ENCODE measurements at regions not wholly inside any gene's neighbourhood (a gene's known extent, or its start where the extent isn't known, plus 50 kb on each side); places are given as distances from the start of the nearest gene placed in this dataset.

- ATAC-seq (no peak), DNase-seq (no peak)
- intact Hi-C loops (cut with DNase I), result no loop called here
Measured at GRCh38 chr5:1748271-1748670, 51.4 kb downstream of the MRPL36 start.

- ATAC-seq (no peak), DNase-seq (no peak)
- intact Hi-C loops (cut with DNase I), result no loop called here
Measured at GRCh38 chr5:1747803-1748085, 51.9 kb downstream of the MRPL36 start.

GRCh38 chr5:1747079-1747802 is 52.4 kb downstream of the MRPL36 start:
- DNase-seq (no peak), ATAC-seq (no peak)
- intact Hi-C loops (cut with DNase I), result no loop called here

DNA sequence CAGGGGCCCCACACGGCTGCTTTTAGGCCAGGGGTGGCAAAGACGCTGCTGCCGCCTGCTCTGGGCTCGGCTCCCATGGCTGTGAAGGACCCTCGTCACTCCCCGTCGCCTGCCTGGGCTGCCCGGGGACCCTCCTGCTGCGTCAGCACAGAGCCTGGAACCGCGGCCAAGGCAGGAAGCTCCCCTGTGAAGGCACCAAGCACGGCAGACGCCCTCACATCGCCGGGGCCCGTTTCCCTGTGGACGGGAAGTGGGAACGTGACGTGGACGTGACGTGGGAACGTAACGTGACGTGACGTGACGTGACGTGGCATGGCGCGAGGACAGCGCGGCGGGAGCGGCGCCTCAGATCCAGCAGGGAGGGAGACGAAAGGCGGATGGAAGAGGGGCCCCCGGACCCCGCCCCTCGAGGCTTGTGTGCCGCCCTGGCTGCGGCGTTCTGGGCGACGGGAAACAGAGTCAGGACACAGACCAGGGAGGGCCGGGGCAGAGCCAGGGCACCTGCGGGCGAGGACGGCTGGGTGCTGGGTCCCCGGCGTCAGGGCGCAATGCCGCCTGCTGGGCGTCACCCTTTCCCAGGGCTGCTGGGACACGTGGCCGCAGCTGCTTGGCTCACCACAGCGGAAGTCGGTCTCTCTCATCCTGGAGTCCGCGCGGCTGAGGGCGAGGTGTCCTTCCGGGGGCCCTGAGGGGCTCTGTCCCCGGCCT is 53.1 kb downstream of the MRPL36 start:
- ATAC-seq (no peak), DNase-seq (no peak)

GRCh38 chr5:1745796-1746370 is 53.8 kb downstream of the MRPL36 start:
- no peak for DNase-seq
- no peak for ATAC-seq
- intact Hi-C loops (cut with DNase I), result no loop called here

More for the DNA sequence above, 53.1 kb downstream of the MRPL36 start:
- intact Hi-C loops (cut with DNase I), result no loop called here

DNA sequence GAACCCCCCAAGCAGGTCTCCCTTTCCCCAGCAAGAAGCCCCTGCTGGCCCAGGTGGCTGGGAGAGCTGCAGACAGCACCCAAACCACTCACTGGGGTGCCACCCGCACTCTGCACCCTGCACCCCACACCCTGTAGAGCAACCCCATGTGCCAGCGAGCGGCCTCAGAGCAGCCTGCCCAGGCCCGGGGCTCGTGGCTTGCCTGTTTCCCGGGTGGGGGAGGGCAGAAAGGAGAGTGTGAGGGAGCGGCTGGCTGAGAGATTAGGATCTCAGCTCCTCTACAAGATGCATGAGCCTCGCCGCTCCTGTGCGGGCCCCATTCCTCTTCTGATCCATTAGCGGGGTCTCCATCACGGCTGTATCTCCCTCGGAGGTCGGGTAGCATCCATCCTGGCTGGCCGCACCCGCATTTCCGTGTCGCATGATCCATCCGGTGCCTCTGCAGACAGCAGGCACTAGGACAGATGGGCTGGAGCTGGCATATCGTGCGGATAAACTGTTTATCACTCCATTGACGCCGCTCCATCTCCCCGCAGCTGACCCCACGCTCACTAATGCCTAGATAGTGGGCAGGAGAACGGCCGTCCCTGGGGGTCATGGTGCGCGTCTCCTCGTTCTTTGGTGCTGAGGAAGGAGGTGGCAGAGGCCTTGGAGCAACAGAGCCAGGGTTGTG is 54.4 kb downstream of the MRPL36 start:
- DNase-seq, result no peak

GRCh38 chr5:1744393-1745122 is 55.1 kb downstream of the MRPL36 start:
- intact Hi-C loops (cut with DNase I), result no loop called here
- no peak for ATAC-seq
- no peak for DNase-seq

More for the DNA sequence above, 54.4 kb downstream of the MRPL36 start:
- ATAC-seq, result no peak
- intact Hi-C loops (cut with DNase I), result no loop called here

GRCh38 chr5:1743769-1744085 is 55.9 kb downstream of the MRPL36 start:
- intact Hi-C loops (cut with DNase I), result no loop called here
- no peak for ATAC-seq
- no peak for DNase-seq

DNA sequence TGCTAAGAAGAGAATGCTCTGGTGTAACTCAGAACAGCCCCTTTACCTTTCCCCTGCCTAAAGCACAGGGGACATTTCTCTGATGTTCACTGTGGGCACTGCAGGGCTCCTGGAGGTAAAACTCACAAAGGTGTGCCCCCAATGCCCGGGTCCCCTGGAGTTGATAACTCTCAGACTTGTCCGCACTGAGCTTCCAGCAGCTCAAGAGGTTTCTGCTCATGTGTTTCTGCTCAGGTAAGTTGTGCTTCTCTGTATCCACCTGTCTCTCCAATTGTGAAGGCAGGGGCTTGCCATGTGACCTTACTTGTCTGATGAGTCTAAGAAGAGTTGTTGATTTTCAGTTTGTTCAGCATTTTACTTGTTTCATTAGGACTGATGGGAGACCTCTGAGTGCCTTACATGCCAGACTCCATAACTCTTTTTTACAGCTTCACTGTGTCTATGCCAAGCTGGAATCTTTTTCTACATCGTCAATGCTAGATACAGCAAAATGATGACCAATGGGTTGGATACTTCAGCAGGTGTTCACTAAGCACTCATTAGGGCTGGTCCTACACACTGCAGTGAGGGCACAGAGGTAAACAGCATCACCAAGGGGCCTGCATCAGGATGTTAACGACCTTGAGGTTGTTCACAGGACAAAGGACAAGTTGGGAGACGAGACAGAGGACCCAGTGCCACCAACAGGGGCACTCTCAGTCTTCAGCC is 56.4 kb downstream of the MRPL36 start:
- DNase-seq (no peak), ATAC-seq (no peak)
- intact Hi-C loops (cut with DNase I), result no loop called here

- DNase-seq (no peak), ATAC-seq (no peak)
- intact Hi-C loops (cut with DNase I), result no loop called here
Measured at GRCh38 chr5:1737790-1738405, 61.7 kb downstream of the MRPL36 start.

GRCh38 chr5:1736889-1737711 is 62.5 kb downstream of the MRPL36 start:
- ATAC-seq, result no peak
- DNase-seq, result no peak
- intact Hi-C loops (cut with DNase I), result no loop called here

DNA sequence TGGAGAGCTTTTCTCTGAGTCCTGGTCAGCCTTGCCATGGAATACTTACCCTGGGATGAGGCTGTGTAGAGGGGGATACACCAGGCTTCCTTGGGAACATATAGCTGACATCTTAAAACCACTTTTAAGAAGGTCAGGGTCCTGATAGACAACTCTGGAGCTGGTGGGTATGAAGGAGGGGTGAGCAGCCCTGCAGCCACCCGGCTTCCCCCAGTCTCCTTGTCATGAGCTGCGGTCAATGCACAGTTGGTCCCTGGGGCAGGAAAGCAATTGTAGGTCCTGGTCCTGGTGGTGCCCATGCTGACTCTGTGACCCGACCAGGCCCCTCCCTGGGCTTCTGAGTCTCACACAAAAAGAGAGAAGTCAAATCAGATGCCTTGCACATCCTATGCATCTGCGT is 63.6 kb downstream of the MRPL36 start:
- intact Hi-C loops (cut with DNase I), result no loop called here
- ATAC-seq (no peak), DNase-seq (no peak)

- ATAC-seq (no peak), DNase-seq (no peak)
- intact Hi-C loops (cut with DNase I), result no loop called here
Measured at GRCh38 chr5:1735320-1735970, 64.2 kb downstream of the MRPL36 start.

DNA sequence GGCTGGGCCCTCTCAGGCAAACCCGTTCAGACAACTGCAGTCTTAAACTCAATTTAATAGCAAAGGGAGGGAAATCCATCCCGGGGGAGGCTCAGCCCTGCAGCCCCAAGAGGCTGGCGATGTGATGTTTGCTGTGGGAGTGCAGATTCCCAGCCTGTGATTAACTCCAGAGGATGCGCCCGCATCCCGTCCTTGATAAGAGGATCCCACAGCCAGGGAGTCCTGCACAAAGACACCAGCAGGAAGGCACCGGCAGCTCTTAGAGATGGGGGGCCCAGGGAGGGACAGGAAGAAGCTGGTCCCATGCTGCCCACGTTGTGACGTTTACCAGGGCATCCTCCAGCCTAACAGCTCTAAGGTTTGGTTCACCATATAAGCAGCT is 64.7 kb downstream of the MRPL36 start:
- no peak for DNase-seq
- no peak for ATAC-seq
- intact Hi-C loops (cut with DNase I), result no loop called here

DNA sequence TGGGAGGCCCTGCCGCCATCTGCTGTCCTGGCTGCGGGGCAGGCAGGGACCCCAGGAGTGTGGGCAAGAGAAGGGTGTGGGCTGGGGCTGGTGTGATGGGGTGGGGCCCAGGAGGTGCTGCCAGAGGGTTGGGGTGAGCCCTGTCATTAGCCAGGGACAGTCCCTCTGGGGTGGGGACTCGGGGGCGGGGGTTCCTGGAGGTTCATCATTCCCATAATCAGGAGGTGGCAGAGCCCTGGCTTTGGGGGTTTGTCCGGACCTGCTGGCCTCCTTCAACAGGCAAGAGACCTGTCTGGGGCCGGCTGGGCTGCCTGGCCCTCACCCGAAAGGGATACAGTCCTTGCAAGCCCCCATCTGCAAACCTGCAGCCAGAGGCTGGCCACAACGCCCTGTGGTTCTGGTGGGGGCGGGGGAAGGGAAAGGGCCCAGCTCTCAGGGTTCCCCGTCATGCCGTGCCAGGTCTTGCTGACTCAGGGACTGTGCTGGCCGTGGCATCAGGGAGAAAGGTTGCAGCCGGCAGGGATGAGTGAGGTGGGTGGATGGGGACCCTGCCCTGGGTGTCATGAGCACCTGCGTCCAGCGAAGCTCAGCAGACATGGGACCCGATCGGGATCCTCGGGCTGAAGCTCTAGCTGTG is 65.2 kb downstream of the MRPL36 start:
- no peak for ATAC-seq
- intact Hi-C loops (cut with DNase I), result no loop called here
- no peak for DNase-seq

GRCh38 chr5:1733369-1733768 is 66.3 kb downstream of the MRPL36 start:
- intact Hi-C loops (cut with DNase I), result no loop called here
- no peak for DNase-seq
- ATAC-seq, result no peak

DNA sequence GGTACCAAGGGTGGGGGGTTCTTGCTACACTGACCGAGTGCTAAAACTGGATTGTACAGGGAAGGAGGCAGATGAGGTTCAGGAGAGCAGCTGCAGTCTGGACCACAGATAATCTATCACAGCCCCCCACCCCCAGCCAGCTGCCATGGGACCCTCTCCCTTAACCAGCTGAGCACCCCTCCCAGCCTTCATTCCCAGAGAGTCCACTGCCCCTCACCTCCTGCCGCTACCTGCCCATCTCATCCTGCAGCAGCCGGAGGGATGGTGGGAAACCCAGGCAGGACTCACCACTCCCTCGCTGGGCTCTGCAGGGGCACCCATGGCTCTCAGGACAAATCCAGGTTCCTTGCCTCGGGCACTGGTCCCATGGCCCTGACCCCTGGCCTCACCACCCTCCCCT is 66.7 kb downstream of the MRPL36 start:
- ATAC-seq (no peak), DNase-seq (no peak)
- intact Hi-C loops (cut with DNase I), result no loop called here
